D721Med (cell line): ENCODE measurements at regions not wholly inside any gene's neighbourhood (a gene's known extent, or its start where the extent isn't known, plus 50 kb on each side); places are given as distances from the start of the nearest gene placed in this dataset.

Experiments used
- DNase-seq: peaks from one replicate; pipeline ENCODE4 v3.0.0; 2011; ENCODE audit warnings: low spot score; ENCODE audit not compliant: insufficient read length
- FAIRE-seq: peaks from 2 replicates; lab custom pipeline; 2011; peaks lifted over from hg19 to GRCh38; lab: Jason Lieb, UNC
- TF ChIP-seq, protein P1 (sequence below): IDR thresholded peaks from 2 replicates; pipeline ENCODE4 v1.5.1; 2012; ENCODE audit warnings: mild to moderate bottlenecking, control low read depth; ENCODE audit not compliant: insufficient read depth; ENCODE audit errors: missing control alignments

DNA sequence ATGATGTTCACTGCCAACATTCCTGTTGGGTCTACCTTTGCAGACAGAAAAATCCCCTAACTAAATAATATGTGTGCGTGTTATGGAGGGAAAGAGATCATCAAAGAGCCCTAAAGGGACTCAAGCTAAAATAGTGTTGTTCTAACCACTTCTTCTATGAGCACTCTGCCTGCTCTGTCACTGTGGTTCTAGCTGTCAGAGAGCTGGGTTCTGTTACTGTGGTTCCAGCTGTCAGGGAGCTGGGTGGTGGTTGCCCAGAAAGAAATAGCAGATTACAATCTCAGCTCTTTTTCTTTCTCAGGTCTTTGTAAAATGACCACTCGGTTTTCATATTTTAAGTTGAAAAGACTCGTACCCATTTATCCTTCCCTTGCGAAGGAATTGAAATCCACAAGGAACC is 176.3 kb downstream of the HS3ST3A1 start:
- TF ChIP-seq, protein P1, sequence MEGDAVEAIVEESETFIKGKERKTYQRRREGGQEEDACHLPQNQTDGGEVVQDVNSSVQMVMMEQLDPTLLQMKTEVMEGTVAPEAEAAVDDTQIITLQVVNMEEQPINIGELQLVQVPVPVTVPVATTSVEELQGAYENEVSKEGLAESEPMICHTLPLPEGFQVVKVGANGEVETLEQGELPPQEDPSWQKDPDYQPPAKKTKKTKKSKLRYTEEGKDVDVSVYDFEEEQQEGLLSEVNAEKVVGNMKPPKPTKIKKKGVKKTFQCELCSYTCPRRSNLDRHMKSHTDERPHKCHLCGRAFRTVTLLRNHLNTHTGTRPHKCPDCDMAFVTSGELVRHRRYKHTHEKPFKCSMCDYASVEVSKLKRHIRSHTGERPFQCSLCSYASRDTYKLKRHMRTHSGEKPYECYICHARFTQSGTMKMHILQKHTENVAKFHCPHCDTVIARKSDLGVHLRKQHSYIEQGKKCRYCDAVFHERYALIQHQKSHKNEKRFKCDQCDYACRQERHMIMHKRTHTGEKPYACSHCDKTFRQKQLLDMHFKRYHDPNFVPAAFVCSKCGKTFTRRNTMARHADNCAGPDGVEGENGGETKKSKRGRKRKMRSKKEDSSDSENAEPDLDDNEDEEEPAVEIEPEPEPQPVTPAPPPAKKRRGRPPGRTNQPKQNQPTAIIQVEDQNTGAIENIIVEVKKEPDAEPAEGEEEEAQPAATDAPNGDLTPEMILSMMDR = no peak
- no peak for DNase-seq
- no peak for FAIRE-seq

DNA sequence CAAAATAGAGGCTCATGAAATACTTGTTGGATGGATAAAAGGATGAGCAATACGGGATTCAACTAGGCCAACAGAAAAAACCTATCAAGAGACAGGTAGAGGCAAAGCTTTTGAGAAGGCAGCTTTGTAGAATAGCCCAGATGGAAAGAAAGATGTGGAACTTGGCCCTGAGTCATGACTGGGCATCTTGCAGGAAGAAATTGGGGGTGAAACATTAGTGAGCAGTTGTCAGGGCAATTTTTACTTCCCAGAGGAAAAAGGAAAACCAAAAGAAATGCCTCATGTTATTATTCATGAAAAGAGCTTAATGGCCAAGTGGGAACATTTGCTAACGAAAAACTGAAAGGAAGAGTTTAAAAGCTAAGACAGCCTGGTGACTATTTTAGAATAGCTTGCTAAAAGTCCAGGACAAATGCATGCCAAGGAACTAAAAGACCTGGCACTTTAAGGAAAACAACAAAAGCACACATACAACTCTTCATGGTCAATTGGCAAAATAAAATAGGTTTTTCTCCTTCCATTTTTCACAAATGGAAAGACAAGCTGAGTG is 180.1 kb downstream of the HS3ST3A1 start:
- TF ChIP-seq, protein P1 = no peak
- FAIRE-seq (no peak), DNase-seq (no peak)

DNA sequence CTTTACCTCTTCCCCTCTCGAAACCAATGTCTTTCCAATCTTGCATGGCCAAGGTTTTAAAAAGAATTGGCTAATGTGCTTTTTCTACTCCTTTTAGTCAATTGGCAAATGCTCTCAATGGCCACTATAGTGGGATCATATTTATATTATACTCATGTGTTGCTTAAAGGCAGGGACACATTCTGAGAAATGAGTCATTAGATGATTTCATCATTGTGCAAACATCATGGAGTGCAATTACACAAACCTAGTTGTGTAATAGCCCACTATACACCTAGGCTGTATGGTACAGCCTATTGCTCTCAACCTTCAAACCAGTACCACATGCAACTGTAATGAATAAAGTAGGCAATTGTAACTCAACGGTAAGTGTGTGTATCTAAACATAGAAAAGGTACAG is 180.9 kb downstream of the HS3ST3A1 start:
- FAIRE-seq (no peak), DNase-seq (no peak)
- TF ChIP-seq, protein P1 = no peak

DNA sequence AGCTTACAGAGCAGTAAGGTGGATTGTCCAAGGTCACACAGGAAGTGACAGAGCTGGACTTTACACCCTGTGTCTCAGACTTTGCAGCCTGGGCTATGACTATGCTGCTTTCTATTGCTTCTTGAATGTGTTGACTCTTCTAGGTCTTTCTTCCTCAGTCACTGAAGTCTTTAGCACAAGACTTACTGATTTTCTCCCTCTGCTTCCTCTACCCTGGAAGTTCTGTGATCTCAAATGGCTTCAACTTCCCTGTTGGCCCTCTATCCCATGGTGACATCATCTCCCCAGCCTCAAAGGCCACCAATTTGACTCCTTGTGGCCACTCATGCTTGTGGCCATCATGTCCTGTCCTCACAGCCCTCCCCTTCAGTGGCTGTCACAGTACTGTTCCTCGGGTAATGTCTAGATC is 181.3 kb downstream of the HS3ST3A1 start:
- no peak for DNase-seq
- FAIRE-seq = no peak

DNA sequence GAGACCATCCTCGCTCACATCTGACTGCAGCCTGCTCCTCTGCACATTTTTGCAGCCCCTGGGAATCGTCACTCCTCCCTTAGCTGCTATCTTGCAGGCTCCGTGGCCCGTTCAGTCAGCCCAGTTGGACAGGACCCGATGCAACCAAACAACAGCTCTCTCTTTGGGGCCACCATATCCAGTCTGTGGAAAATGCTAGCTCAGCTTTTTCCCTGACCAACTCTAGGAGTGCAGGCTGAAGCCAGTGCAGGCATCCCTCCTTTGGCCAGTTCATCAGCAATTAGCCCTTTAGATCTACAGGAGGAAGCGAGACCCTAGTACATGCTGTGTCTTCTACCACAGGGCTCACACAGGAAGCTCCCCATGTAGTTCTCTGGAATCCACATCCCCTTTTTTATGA is 182.1 kb downstream of the HS3ST3A1 start:
- FAIRE-seq (no peak), DNase-seq (no peak)
- TF ChIP-seq, protein P1 = no peak

More for the DNA sequence above, 181.3 kb downstream of the HS3ST3A1 start:
- TF ChIP-seq, protein P1 = no peak

DNA sequence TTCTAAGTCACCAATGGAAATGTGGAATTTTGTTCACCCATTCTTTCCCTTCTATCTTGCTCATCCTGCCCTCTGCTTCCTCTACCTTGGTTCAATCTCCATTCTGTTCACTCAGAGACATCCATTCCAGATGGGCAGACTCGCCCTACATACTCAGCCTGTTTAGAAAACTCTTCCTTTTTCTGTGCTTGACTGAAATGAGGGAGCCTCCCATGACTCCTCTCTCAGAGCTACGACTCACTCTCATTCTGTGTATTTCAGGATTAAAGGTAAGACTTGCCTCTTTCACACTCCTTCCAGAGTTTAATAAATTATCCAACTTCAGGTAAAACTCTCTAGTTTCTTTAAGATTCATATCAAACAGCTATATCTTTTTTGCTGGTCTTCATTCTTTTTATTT is 182.8 kb downstream of the HS3ST3A1 start:
- no peak for DNase-seq
- TF ChIP-seq, protein P1 = no peak
- FAIRE-seq = no peak

DNA sequence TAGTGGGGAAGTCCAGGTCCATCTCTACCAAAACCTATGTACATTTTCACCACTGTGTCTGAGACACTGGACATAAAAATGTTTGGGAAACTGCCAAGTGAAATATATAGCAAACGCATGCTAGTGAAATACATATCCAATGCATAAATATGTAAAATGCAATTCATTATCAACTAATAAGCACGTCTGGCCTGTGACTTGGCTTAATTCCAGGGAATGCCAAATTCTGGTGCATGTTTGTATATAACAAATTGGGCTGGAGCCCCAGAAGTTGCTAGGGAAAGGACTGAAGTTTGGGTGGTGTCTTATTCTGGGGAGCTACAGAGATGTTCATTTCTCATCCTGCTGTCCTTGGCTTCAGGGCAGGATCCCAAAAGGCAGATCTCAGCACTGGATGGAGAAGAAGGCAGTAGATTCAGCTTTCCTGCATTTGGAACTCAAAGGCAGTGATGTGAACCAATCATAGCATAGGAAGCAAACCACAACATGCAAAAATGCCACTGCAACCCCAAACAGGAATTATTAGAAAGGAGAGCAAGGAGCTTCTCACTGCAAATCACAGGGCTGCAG is 184.3 kb downstream of the HS3ST3A1 start:
- FAIRE-seq (no peak), DNase-seq (no peak)
- TF ChIP-seq, protein P1 = no peak
